GM12891 (cell line): ENCODE measurements at regions not wholly inside any gene's neighbourhood (a gene's known extent, or its start where the extent isn't known, plus 50 kb on each side); places are given as distances from the start of the nearest gene placed in this dataset.

Experiments used
- POLR2A ChIP-seq: IDR thresholded peaks from 2 replicates; pipeline ENCODE4 v1.6.1; 2011; ENCODE audit warnings: low read depth, low read length, control low read depth
- POLR2AphosphoS5 ChIP-seq: IDR thresholded peaks from 2 replicates; pipeline ENCODE4 v1.6.1; 2011; ENCODE audit warnings: low read depth, low read length, control low read depth
- POU2F2 ChIP-seq: IDR thresholded peaks from 2 replicates; pipeline ENCODE4 v1.6.1; 2011; ENCODE audit warnings: low read depth, mild to moderate bottlenecking, control low read depth, low read length, moderate library complexity
- TAF1 ChIP-seq: IDR thresholded peaks from 2 replicates; pipeline ENCODE4 v1.6.1; 2011; ENCODE audit warnings: low read depth, low read length, control low read depth

DNA sequence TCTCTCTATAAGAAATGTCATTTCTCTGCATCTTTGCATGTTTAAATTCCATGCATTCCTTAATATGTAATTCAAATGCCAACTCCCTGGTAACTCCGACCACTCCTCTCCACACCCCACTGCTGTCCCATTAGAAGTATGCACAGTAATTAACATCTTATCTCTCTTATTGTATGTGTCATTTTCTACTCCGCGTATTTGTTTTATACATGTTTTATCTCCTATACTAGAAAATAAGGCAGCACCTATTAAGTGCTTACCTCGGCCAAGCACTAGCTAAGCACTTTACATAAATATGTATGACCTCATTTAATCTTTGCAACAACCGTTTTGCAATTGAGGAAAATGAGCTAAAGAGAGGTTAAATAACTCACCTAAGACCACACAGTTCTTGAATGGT is 469.8 kb downstream of the BCAT1 start:
- no peak for TF ChIP-seq POLR2A
- TF ChIP-seq POLR2AphosphoS5, result no peak
- TF ChIP-seq TAF1, result no peak
- no peak for TF ChIP-seq POU2F2
